WTC11 (cell line): ENCODE measurements at regions not wholly inside any gene's neighbourhood (a gene's known extent, or its start where the extent isn't known, plus 50 kb on each side); places are given as distances from the start of the nearest gene placed in this dataset.

Source experiments
- ATAC-seq: fragments of 200-7000 bp; cut with Tn5 transposase; 2 replicates; pipeline ENCODE4 v1.10.0; 2021; ENCODE audit warnings: mild to moderate bottlenecking, moderate library complexity
- CTCF ChIA-PET: fragments of 300-600 bp; sonication (Branson Sonifier 250); formaldehyde crosslinking; loops from one replicate; lab custom pipeline; 2021; ENCODE audit warnings: antibody characterized with exemption; lab: Charles Lee
- POLR2A ChIA-PET: fragments of 350-600 bp; sonication (Branson Sonifier 250); formaldehyde crosslinking; loops from one replicate; lab custom pipeline; 2021; ENCODE audit warnings: antibody characterized with exemption; lab: Charles Lee
- DNase-seq: peaks from one replicate; pipeline ENCODE4 v3.0.0; 2021; ENCODE audit warnings: low spot score
- H3K27ac Mint-ChIP-seq: 2 replicates; pipeline ENCODE4 v1.8.0; 2021; ENCODE audit warnings: mixed read lengths
- H3K27me3 Mint-ChIP-seq: 2 replicates; pipeline ENCODE4 v1.8.0; 2021; ENCODE audit warnings: low read depth, mild to moderate bottlenecking, moderate library complexity, mixed read lengths
- H3K36me3 Mint-ChIP-seq: 2 replicates; pipeline ENCODE4 v1.8.0; 2021; ENCODE audit warnings: mixed read lengths
- H3K4me1 Mint-ChIP-seq: 2 replicates; pipeline ENCODE4 v1.8.0; 2022; ENCODE audit warnings: mixed read lengths
- H3K4me3 Mint-ChIP-seq: 2 replicates; pipeline ENCODE4 v1.8.0; 2021; ENCODE audit warnings: mild to moderate bottlenecking, moderate library complexity, mixed read lengths
- H3K9me3 Mint-ChIP-seq: 2 replicates; pipeline ENCODE4 v1.8.0; 2021; ENCODE audit warnings: mixed read lengths
- ATF3 ChIP-seq: sonication (generic); formaldehyde crosslinking; conservative IDR thresholded peaks from 2 replicates; pipeline ENCODE4 v1.8.1; 2022; ENCODE audit warnings: mild to moderate bottlenecking, missing genetic modification reagents
- CDX4 ChIP-seq: fragments of 250-450 bp; sonication (Bioruptor Pico); IDR thresholded peaks from 2 replicates; pipeline ENCODE4 v1.9.0; 2021; ENCODE audit warnings: moderate library complexity, mild to moderate bottlenecking, inconsistent platforms, borderline replicate concordance
- FOXJ3 ChIP-seq: sonication (generic); formaldehyde crosslinking; IDR thresholded peaks from 2 replicates; pipeline ENCODE4 v1.9.0; 2021; ENCODE audit warnings: missing genetic modification reagents, mild to moderate bottlenecking, borderline replicate concordance
- FOXP1 ChIP-seq: sonication (generic); formaldehyde crosslinking; IDR thresholded peaks from 2 replicates; pipeline ENCODE4 v1.8.0; 2022; ENCODE audit warnings: missing genetic modification reagents, mild to moderate bottlenecking, moderate library complexity, borderline replicate concordance
- GABPB1 ChIP-seq: sonication (generic); formaldehyde crosslinking; IDR thresholded peaks from 2 replicates; pipeline ENCODE4 v1.8.1; 2023; ENCODE audit warnings: mild to moderate bottlenecking, missing genetic modification reagents
- GRHL2 ChIP-seq: fragments of 250-450 bp; sonication (Bioruptor Pico); IDR thresholded peaks from 2 replicates; pipeline ENCODE4 v1.8.0; 2022; ENCODE audit warnings: mild to moderate bottlenecking, moderate library complexity; ENCODE audit not compliant: insufficient replicate concordance, severe bottlenecking
- GTF2I ChIP-seq: fragments of 250-450 bp; sonication (Bioruptor Pico); conservative IDR thresholded peaks from 2 replicates; pipeline ENCODE4 v1.4.0; 2021; ENCODE audit warnings: mild to moderate bottlenecking
- NFATC4 ChIP-seq: fragments of 250-450 bp; sonication (Bioruptor Pico); IDR thresholded peaks from 2 replicates; pipeline ENCODE4 v1.9.0; 2021; ENCODE audit warnings: mild to moderate bottlenecking
- NR1H2 ChIP-seq: sonication (generic); formaldehyde crosslinking; IDR thresholded peaks from 2 replicates; pipeline ENCODE4 v1.9.0; 2021; ENCODE audit warnings: mild to moderate bottlenecking, moderate library complexity, missing genetic modification reagents
- SOX15 ChIP-seq: fragments of 250-450 bp; sonication (Bioruptor Pico); IDR thresholded peaks from 2 replicates; pipeline ENCODE4 v1.9.0; 2021; ENCODE audit warnings: mild to moderate bottlenecking
- TCF7 ChIP-seq: sonication (generic); formaldehyde crosslinking; IDR thresholded peaks from 2 replicates; pipeline ENCODE4 v1.8.0; 2022; ENCODE audit warnings: mild to moderate bottlenecking, low read depth, missing genetic modification reagents, moderate library complexity
- TP53 ChIP-seq: sonication (generic); formaldehyde crosslinking; IDR thresholded peaks from 2 replicates; pipeline ENCODE4 v1.8.1; 2023; ENCODE audit warnings: mild to moderate bottlenecking, missing genetic modification reagents
- ZNF121 ChIP-seq: sonication (generic); formaldehyde crosslinking; IDR thresholded peaks from 2 replicates; pipeline ENCODE4 v1.8.0; 2023; ENCODE audit warnings: missing genetic modification reagents
- ZNF396 ChIP-seq: fragments of 250-450 bp; sonication (Bioruptor Pico); IDR thresholded peaks from 2 replicates; pipeline ENCODE4 v1.8.0; 2021; ENCODE audit warnings: mild to moderate bottlenecking, moderate library complexity, borderline replicate concordance
- TF ChIP-seq, protein P1 (sequence below): sonication (generic); formaldehyde crosslinking; IDR thresholded peaks from 2 replicates; pipeline ENCODE4 v1.8.1; 2022; ENCODE audit warnings: mild to moderate bottlenecking, moderate library complexity, missing genetic modification reagents
- TF ChIP-seq, protein P2 (sequence below): sonication (generic); formaldehyde crosslinking; IDR thresholded peaks from 2 replicates; pipeline ENCODE4 v1.8.1; 2023; ENCODE audit warnings: mild to moderate bottlenecking, missing genetic modification reagents, moderate library complexity
- TF ChIP-seq, protein P3 (sequence below): fragments of 250-450 bp; sonication (Bioruptor Pico); IDR thresholded peaks from 2 replicates; pipeline ENCODE4 v1.9.0; 2021; ENCODE audit warnings: mild to moderate bottlenecking, borderline replicate concordance
- TF ChIP-seq, protein P4 (sequence below): sonication (generic); formaldehyde crosslinking; IDR thresholded peaks from 2 replicates; pipeline ENCODE4 v1.8.0; 2023; ENCODE audit warnings: missing genetic modification reagents, mild to moderate bottlenecking, borderline replicate concordance
- TF ChIP-seq, protein P5 (sequence below): sonication (generic); formaldehyde crosslinking; IDR thresholded peaks from 2 replicates; pipeline ENCODE4 v1.8.0; 2022; ENCODE audit warnings: mild to moderate bottlenecking, missing genetic modification reagents

- CTCF ChIA-PET = interaction anchor here (0.6 to 0.7 kb wide), 2 partner anchors 23 to 451 kb away, joined by 4 read pairs; no protein-coding TSS in a partner anchor
- ATAC-seq = peak; percentile 97
- TF ChIP-seq, protein P1, sequence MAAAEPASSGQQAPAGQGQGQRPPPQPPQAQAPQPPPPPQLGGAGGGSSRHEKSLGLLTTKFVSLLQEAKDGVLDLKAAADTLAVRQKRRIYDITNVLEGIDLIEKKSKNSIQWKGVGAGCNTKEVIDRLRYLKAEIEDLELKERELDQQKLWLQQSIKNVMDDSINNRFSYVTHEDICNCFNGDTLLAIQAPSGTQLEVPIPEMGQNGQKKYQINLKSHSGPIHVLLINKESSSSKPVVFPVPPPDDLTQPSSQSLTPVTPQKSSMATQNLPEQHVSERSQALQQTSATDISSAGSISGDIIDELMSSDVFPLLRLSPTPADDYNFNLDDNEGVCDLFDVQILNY (CRISPR knock-in tag) = no peak
- TF ChIP-seq, protein P2, sequence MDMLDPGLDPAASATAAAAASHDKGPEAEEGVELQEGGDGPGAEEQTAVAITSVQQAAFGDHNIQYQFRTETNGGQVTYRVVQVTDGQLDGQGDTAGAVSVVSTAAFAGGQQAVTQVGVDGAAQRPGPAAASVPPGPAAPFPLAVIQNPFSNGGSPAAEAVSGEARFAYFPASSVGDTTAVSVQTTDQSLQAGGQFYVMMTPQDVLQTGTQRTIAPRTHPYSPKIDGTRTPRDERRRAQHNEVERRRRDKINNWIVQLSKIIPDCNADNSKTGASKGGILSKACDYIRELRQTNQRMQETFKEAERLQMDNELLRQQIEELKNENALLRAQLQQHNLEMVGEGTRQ = 0 out of 2 replicates have a peak, but pooled peaks have one; percentile 6
- POLR2A ChIA-PET = no interaction called here
- no peak for DNase-seq
- no peaks in the 10 kb centered on the region for H3K27me3 Mint-ChIP-seq
- 0 out of 2 replicates have a peak overlapping the region, but pooled peaks have one; percentile 16 for H3K27ac Mint-ChIP-seq
- peaks cover 53% of the 10 kb centered on the region for H3K4me1 Mint-ChIP-seq
- H3K36me3 Mint-ChIP-seq = no peaks in the 10 kb centered on the region
- H3K4me3 Mint-ChIP-seq = no peak overlapping the region
- peaks cover 8% of the 10 kb centered on the region for H3K9me3 Mint-ChIP-seq
Measured at GRCh38 chr2:209113026-209113425, 310.8 kb upstream of the MAP2 start.

DNA sequence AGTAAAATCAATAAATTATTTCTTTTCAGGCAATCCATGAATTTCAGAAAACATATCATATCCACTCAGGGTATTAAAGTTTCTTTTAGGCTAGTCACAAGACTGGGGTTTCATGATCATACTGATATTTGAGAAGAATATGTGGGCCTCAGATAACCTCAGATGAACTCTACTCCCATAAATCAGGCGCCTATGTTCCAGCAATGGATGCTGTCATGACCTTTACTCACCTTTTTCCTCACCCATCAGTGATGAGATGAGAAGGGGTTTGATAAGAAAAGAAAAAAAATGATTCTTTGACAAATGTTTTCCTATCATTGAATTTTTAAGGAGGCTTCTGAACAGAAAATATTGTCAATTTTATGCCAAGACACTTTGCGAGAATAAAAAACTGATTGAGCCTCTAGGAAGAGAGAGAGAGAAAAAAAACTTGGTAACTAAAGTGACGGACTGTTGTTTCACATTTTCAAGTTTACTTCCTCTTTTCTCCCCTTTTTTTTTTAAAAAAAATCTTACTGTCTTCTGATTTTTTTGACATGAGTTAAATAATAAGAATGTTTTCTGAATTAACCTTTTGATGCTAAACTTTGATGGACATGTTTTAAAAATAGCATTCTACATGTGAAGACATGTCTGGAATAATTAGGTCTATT is 309.1 kb upstream of the MAP2 start:
- CTCF ChIA-PET = no interaction called here
- H3K36me3 Mint-ChIP-seq = no peaks in the 10 kb centered on the region; the same call in 1 of the 2 replicates
- H3K9me3 Mint-ChIP-seq = peaks cover 5% of the 10 kb centered on the region

DNA sequence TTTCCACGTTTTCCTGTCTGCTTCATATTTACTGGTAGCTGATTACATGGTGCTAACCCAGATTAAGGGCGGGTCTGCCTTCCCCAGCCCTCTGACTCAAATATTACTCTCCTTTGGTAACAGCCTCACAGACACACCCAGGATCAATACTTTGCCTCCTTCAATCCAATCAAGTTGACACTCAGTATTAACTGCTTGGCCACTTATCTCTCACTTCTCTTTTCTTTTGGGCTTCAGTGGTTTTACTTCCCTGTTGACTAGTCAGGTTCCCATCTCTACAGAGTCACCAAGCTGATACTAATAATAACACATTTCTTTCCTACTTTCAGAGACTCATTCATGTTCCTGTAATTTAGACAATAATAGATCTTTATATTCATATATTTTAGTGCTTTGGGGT is 302.2 kb upstream of the MAP2 start:
- DNase-seq = no peak
- Mint-ChIP-seq H3K27ac (no peak overlapping the region), H3K9me3 (peaks cover 15% of the 10 kb centered on the region), H3K4me1 (peaks cover 14% of the 10 kb centered on the region), H3K36me3 (peaks cover 6% of the 10 kb centered on the region), H3K27me3 (no peaks in the 10 kb centered on the region), H3K4me3 (no peak overlapping the region)
- ChIA-PET CTCF (no interaction called here), POLR2A (no interaction called here)
- ATAC-seq = no peak
- TF ChIP-seq FOXJ3 (CRISPR knock-in tag) = no peak
- TF ChIP-seq, protein P3, sequence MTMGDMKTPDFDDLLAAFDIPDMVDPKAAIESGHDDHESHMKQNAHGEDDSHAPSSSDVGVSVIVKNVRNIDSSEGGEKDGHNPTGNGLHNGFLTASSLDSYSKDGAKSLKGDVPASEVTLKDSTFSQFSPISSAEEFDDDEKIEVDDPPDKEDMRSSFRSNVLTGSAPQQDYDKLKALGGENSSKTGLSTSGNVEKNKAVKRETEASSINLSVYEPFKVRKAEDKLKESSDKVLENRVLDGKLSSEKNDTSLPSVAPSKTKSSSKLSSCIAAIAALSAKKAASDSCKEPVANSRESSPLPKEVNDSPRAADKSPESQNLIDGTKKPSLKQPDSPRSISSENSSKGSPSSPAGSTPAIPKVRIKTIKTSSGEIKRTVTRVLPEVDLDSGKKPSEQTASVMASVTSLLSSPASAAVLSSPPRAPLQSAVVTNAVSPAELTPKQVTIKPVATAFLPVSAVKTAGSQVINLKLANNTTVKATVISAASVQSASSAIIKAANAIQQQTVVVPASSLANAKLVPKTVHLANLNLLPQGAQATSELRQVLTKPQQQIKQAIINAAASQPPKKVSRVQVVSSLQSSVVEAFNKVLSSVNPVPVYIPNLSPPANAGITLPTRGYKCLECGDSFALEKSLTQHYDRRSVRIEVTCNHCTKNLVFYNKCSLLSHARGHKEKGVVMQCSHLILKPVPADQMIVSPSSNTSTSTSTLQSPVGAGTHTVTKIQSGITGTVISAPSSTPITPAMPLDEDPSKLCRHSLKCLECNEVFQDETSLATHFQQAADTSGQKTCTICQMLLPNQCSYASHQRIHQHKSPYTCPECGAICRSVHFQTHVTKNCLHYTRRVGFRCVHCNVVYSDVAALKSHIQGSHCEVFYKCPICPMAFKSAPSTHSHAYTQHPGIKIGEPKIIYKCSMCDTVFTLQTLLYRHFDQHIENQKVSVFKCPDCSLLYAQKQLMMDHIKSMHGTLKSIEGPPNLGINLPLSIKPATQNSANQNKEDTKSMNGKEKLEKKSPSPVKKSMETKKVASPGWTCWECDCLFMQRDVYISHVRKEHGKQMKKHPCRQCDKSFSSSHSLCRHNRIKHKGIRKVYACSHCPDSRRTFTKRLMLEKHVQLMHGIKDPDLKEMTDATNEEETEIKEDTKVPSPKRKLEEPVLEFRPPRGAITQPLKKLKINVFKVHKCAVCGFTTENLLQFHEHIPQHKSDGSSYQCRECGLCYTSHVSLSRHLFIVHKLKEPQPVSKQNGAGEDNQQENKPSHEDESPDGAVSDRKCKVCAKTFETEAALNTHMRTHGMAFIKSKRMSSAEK = no peak
- TF ChIP-seq TCF7 (CRISPR knock-in tag) = no peak
- TF ChIP-seq, protein P4, sequence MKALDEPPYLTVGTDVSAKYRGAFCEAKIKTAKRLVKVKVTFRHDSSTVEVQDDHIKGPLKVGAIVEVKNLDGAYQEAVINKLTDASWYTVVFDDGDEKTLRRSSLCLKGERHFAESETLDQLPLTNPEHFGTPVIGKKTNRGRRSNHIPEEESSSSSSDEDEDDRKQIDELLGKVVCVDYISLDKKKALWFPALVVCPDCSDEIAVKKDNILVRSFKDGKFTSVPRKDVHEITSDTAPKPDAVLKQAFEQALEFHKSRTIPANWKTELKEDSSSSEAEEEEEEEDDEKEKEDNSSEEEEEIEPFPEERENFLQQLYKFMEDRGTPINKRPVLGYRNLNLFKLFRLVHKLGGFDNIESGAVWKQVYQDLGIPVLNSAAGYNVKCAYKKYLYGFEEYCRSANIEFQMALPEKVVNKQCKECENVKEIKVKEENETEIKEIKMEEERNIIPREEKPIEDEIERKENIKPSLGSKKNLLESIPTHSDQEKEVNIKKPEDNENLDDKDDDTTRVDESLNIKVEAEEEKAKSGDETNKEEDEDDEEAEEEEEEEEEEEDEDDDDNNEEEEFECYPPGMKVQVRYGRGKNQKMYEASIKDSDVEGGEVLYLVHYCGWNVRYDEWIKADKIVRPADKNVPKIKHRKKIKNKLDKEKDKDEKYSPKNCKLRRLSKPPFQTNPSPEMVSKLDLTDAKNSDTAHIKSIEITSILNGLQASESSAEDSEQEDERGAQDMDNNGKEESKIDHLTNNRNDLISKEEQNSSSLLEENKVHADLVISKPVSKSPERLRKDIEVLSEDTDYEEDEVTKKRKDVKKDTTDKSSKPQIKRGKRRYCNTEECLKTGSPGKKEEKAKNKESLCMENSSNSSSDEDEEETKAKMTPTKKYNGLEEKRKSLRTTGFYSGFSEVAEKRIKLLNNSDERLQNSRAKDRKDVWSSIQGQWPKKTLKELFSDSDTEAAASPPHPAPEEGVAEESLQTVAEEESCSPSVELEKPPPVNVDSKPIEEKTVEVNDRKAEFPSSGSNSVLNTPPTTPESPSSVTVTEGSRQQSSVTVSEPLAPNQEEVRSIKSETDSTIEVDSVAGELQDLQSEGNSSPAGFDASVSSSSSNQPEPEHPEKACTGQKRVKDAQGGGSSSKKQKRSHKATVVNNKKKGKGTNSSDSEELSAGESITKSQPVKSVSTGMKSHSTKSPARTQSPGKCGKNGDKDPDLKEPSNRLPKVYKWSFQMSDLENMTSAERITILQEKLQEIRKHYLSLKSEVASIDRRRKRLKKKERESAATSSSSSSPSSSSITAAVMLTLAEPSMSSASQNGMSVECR (CRISPR knock-in tag) = no peak
- no peak for TF ChIP-seq CDX4 (CRISPR knock-in tag)
- no peak for TF ChIP-seq NR1H2 (CRISPR knock-in tag)
- TF ChIP-seq GABPB1 (CRISPR knock-in tag) = no peak
- no peak for TF ChIP-seq GTF2I (CRISPR knock-in tag)
- TF ChIP-seq, protein P5, sequence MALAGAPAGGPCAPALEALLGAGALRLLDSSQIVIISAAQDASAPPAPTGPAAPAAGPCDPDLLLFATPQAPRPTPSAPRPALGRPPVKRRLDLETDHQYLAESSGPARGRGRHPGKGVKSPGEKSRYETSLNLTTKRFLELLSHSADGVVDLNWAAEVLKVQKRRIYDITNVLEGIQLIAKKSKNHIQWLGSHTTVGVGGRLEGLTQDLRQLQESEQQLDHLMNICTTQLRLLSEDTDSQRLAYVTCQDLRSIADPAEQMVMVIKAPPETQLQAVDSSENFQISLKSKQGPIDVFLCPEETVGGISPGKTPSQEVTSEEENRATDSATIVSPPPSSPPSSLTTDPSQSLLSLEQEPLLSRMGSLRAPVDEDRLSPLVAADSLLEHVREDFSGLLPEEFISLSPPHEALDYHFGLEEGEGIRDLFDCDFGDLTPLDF (CRISPR knock-in tag) = no peak
- TF ChIP-seq SOX15 (CRISPR knock-in tag) = no peak
- no peak for TF ChIP-seq NFATC4
- TF ChIP-seq GRHL2 (CRISPR knock-in tag) = no peak

More for the DNA sequence above, 309.1 kb upstream of the MAP2 start:
- DNase-seq (no peak), ATAC-seq (no peak)
- TF ChIP-seq FOXP1 (CRISPR knock-in tag) (no peak), ATF3 (CRISPR knock-in tag) (no peak), TP53 (no peak), ZNF121 (CRISPR knock-in tag) (no peak), ZNF396 (no peak)
- POLR2A ChIA-PET = no interaction called here
- H3K27me3 Mint-ChIP-seq = no peaks in the 10 kb centered on the region
- no peak overlapping the region for H3K27ac Mint-ChIP-seq
- no peak overlapping the region for H3K4me3 Mint-ChIP-seq
- peaks cover 53% of the 10 kb centered on the region for H3K4me1 Mint-ChIP-seq
